ENCODE measurements at regions not wholly inside any gene's neighbourhood (a gene's known extent, or its start where the extent isn't known, plus 50 kb on each side); places are given as distances from the start of the nearest gene placed in this dataset.

DNA sequence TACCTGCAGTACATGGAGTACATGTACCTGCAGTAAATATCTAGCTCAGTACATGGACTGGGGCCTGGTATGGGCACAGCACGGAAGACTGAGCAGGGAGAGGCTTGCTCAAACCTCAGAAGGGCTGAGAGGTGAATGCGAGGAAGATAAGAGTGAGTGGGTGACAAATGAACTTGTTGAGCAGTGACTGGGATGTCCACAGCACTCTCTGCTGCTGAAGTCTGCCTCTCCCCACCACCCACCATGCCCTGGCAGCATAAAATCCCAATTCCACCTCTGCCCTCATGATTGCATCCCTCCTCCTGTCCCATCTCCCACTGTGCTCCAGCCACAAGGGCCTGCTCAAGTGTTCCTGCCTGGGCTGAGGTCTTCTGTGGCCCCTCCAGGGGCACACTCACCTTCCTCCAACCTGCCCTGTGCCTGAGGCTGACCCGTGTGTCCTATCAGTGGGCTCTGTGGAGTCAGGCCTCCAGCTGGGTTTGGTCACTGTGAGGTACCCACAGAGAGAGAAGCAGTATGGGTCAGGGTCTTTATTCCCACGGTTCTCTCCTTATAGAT lies 114.2 kb downstream of the FOXD2 start:
- no peaks in the 10 kb centered on the region for H3K27me3 ChIP-seq
- TF ChIP-seq, protein P1, sequence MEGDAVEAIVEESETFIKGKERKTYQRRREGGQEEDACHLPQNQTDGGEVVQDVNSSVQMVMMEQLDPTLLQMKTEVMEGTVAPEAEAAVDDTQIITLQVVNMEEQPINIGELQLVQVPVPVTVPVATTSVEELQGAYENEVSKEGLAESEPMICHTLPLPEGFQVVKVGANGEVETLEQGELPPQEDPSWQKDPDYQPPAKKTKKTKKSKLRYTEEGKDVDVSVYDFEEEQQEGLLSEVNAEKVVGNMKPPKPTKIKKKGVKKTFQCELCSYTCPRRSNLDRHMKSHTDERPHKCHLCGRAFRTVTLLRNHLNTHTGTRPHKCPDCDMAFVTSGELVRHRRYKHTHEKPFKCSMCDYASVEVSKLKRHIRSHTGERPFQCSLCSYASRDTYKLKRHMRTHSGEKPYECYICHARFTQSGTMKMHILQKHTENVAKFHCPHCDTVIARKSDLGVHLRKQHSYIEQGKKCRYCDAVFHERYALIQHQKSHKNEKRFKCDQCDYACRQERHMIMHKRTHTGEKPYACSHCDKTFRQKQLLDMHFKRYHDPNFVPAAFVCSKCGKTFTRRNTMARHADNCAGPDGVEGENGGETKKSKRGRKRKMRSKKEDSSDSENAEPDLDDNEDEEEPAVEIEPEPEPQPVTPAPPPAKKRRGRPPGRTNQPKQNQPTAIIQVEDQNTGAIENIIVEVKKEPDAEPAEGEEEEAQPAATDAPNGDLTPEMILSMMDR (IDR thresholded peaks at IDR 0.05), result no peak
- TF ChIP-seq POLR2A (IDR thresholded peaks at IDR 0.05), result no peak
- H3K36me3 ChIP-seq, result no peaks in the 10 kb centered on the region
- no peak overlapping the region for H3K4me3 ChIP-seq
- intact Hi-C loops (cut with DNase I; ENCODE audit: low total_unique reads), result no loop called here
- H3K4me1 ChIP-seq, result no peaks in the 10 kb centered on the region
- no peak for DNase-seq
- H3K9me3 ChIP-seq, result no peaks in the 10 kb centered on the region
- no peak overlapping the region for H3K27ac ChIP-seq

DNA sequence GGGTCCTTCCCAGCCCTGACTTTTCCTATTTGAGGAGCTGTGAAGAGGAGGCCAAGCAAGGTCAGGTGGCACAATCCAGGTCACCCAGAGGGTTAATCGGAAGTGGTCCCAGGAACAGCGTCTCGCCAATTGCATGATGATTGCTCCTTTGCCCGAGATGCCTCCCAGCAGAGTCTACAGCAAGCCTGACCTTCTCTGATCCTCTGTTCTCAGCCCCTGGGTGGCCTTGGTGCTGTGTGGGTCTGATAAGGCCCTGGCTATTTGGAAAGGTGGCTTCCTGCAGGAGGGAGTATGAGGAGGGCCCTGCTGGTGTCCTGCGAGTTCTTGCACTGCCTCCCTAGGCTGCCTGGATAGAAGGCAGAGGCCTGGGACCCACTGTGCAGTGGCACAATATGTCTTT lies 116.2 kb downstream of the FOXD2 start:
- Histone ChIP-seq H3K4me3 (no peak overlapping the region), H3K27ac (no peak overlapping the region), H3K36me3 (no peaks in the 10 kb centered on the region), H3K4me1 (no peaks in the 10 kb centered on the region), H3K9me3 (no peaks in the 10 kb centered on the region), H3K27me3 (no peaks in the 10 kb centered on the region)
- intact Hi-C loops (cut with DNase I; ENCODE audit: low total_unique reads), result no loop called here
- no peak for DNase-seq
- TF ChIP-seq POLR2A (IDR thresholded peaks at IDR 0.05), result no peak
- TF ChIP-seq, protein P1 (IDR thresholded peaks at IDR 0.05), result no peak

DNA sequence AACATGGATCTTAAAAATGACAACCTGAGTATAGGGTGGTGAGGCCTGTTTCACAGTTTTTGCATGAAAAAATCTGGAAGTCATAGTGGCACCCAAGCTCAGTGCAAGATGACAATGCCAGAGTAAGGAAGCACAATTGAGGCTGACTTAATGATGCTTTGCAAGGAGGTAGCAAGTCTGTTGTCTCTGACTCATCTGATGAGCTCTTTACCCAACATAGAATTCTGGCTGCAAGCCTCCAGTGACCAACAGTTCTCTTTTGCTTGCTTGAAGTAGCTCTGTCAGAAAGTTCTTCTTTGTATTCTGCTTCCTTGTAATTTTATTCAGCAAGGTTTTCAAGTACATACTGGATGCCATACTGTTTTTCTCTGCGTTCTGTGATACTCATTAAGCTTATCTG lies 117.1 kb downstream of the FOXD2 start:
- no peaks in the 10 kb centered on the region for H3K27me3 ChIP-seq
- DNase-seq, result no peak
- no peaks in the 10 kb centered on the region for H3K36me3 ChIP-seq
- no peak overlapping the region for H3K4me3 ChIP-seq
- H3K9me3 ChIP-seq, result no peaks in the 10 kb centered on the region
- TF ChIP-seq, protein P1 (IDR thresholded peaks at IDR 0.05), result no peak
- no peak for TF ChIP-seq POLR2A (IDR thresholded peaks at IDR 0.05)
- no peak overlapping the region for H3K27ac ChIP-seq
- intact Hi-C loops (cut with DNase I; ENCODE audit: low total_unique reads), result no loop called here
- no peaks in the 10 kb centered on the region for H3K4me1 ChIP-seq

DNA sequence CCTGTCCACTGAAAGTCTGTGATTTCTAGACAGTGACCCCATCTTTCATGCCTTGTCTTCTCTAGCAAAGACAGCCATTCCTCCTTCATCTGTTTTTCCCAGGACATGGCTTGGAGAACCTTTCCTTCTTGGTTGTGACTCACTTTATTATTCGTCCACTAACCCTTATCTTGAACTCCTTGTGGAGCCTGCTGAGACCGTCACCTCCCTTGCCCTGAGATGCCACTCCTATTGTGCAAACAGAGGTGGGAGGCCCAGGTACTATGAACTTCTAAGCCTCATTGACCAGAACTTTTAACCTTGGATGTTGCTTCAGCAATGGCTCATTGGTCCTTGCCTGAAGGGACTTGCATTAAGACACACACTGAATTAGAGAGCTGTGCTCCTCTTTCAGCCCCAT lies 117.5 kb downstream of the FOXD2 start:
- H3K9me3 ChIP-seq, result no peaks in the 10 kb centered on the region
- no peaks in the 10 kb centered on the region for H3K36me3 ChIP-seq
- no peaks in the 10 kb centered on the region for H3K4me1 ChIP-seq
- H3K27ac ChIP-seq, result no peak overlapping the region
- no peaks in the 10 kb centered on the region for H3K27me3 ChIP-seq
- intact Hi-C loops (cut with DNase I; ENCODE audit: low total_unique reads), result no loop called here
- DNase-seq, result no peak
- TF ChIP-seq, protein P1 (IDR thresholded peaks at IDR 0.05), result no peak
- no peak for TF ChIP-seq POLR2A (IDR thresholded peaks at IDR 0.05)
- no peak overlapping the region for H3K4me3 ChIP-seq

DNA sequence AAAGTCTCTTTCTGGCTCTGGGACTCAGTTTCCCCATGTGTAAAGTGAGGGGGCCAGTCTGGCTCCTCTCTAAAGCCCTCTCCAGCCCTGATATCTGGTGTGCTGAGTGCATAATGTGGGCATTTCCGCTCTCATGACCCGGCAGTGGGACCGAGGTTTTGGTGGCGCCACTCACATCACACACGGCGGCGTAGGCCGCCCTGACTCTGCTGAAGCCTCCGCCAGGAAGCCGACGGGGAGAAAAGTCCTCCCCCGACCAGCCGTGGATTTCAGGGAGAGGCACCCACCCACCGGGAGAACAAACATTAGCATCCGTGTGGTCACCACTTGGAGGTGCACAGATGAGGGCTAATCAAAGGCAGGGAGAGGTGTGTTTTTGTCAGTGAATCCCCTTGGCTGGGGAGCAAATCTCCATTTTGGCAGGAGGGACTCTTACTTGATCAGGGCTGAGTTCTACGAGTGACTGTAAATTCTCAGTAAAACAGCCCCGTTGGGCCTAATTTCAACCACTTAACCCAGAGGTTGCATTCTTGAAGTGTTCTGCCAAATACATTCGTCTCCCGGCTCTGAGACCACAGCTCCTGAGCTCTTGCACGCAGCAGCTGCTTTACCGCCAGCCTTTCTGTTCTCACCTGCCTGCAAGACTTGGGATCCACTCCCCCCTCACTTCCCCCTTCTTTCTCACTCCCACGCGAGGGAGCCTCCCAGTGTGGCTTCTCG lies 118.2 kb downstream of the FOXD2 start:
- TF ChIP-seq, protein P1 (IDR thresholded peaks at IDR 0.05), result no peak
- TF ChIP-seq POLR2A (IDR thresholded peaks at IDR 0.05), result no peak
- intact Hi-C loops (cut with DNase I; ENCODE audit: low total_unique reads), result no loop called here
- no peaks in the 10 kb centered on the region for H3K36me3 ChIP-seq
- no peaks in the 10 kb centered on the region for H3K27me3 ChIP-seq
- no peaks in the 10 kb centered on the region for H3K4me1 ChIP-seq
- H3K4me3 ChIP-seq, result no peak overlapping the region
- no peak overlapping the region for H3K27ac ChIP-seq
- DNase-seq, result no peak
- H3K9me3 ChIP-seq, result no peaks in the 10 kb centered on the region

Measured in uterus (tissue), 3 donors.